Transverse colon (tissue), 4 donors: ENCODE measurements at regions not wholly inside any gene's neighbourhood (a gene's known extent, or its start where the extent isn't known, plus 50 kb on each side); places are given as distances from the start of the nearest gene placed in this dataset.

Experiments used
- DNase-seq: peaks from one replicate; pipeline ENCODE4 v3.0.0-alpha.2; 2019
- H3K27ac ChIP-seq, 4 donors: fragments of 200-600 bp; sonication (generic); 2 replicates each; pipeline ENCODE4 v1.5.1; 2016 to 2018; ENCODE audit warnings: inconsistent platforms in 4 of 4
- H3K27me3 ChIP-seq: fragments of 200-600 bp; sonication (generic); 2 replicates; pipeline ENCODE4 v1.5.1; 2017; ENCODE audit warnings: inconsistent platforms
- H3K36me3 ChIP-seq, 4 donors: fragments of 200-600 bp; sonication (generic); 2 replicates each; pipeline ENCODE4 v1.5.1; 2017 to 2019; ENCODE audit warnings: inconsistent platforms in 4 of 4
- H3K4me1 ChIP-seq, 4 donors: fragments of 200-600 bp; sonication (generic); 2 replicates each; pipeline ENCODE4 v1.5.1; 2017 to 2020; ENCODE audit warnings: inconsistent platforms in 4 of 4
- H3K4me3 ChIP-seq, 4 donors: fragments of 200-600 bp; sonication (generic); 1 replicate in 1 of 4; 2 replicates in 3 of 4; pipeline versions ENCODE4 v1.5.1 to v1.6.1; 2017 to 2019; ENCODE audit warnings: inconsistent platforms in 4 of 4
- H3K9me3 ChIP-seq, 2 donors: fragments of 200-600 bp; sonication (generic); 2 replicates each; pipeline ENCODE4 v1.5.1; 2017 to 2019; ENCODE audit warnings: inconsistent platforms in 2 of 2
- EP300 ChIP-seq: sonication (generic); formaldehyde crosslinking; IDR thresholded peaks from one replicate; pipeline ENCODE4 v1.6.1; 2017; ENCODE audit warnings: antibody characterized with exemption, low read depth
- POLR2A ChIP-seq: fragments of 450-650 bp; IDR thresholded peaks from one replicate; pipeline ENCODE4 v1.6.1; 2016; ENCODE audit warnings: antibody characterized with exemption, mild to moderate bottlenecking, moderate library complexity
- POLR2AphosphoS5 ChIP-seq, 3 donors: sonication (generic); formaldehyde crosslinking; IDR thresholded peaks; one replicate each; pipeline ENCODE4 v1.6.1; 2016; ENCODE audit warnings: antibody characterized with exemption in 3 of 3
- WGBS, 2 donors: methylation state at CpG; one replicate each; pipeline ENCODE4 v1.1.5; 2018; ENCODE audit warnings: low coverage in 1 of 2; 5-methylcytosine and 5-hydroxymethylcytosine counted together
- in situ Hi-C, 4 donors: fragments of 200-750 bp; cut with MboI; loops; one replicate each; pipeline versions ENCODE4 v1.15.0 to v1.15.1; 2017; ENCODE audit warnings: low sequenced_read_pairs in 3 of 4, low pct_ligation_motif_present in 1 of 4, low pct_unique_long_range_greater_than_20kb in 1 of 4
- intact Hi-C: fragments of 100-400 bp; cut with DNase I; formaldehyde crosslinking; loops from one replicate; pipeline ENCODE4 v1.15.1; 2023; ENCODE audit warnings: low total_unique reads
- TF ChIP-seq, protein P1 (sequence below), 5 experiments: fragments of 200-600 bp in 3 of 5; fragments of 450-650 bp in 2 of 5; sonication (generic) in 3 of 5; IDR thresholded peaks; 1 replicate in 2 of 5; 2 replicates in 3 of 5; pipeline ENCODE4 v1.5.1; 2016 to 2017; ENCODE audit warnings: antibody characterized with exemption in 5 of 5, inconsistent platforms in 3 of 5, mild to moderate bottlenecking in 2 of 5, moderate library complexity in 1 of 5

DNA sequence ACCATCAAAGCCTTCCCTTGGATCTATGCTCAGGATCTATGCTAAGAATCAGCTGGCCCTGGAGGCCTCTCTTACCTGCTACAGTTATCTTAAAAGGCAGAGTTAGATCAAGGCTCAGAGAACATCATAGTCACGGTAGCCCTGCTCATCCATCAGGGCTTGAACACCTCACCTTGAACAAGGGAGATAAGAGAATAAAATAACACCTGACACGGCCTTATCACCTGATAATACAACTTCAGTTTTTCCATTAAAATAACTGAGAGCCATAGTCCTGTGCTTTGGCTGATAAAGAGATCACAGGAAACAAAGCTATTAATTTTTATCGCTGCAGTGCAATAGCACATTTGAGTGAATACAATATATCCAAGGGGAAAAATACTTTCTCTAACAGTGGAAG is 85.6 kb upstream of the LPP start:
- no peaks in the 10 kb centered on the region for H3K9me3 ChIP-seq
- no peaks in the 10 kb centered on the region for H3K27me3 ChIP-seq
- H3K4me3 ChIP-seq, result no peak overlapping the region
- no peaks in the 10 kb centered on the region for H3K4me1 ChIP-seq
- 83 to 86% methylated on average over 2 to 3 of the region's 3 CpGs for WGBS, 2 donors
- no peak for DNase-seq
- H3K36me3 ChIP-seq, result no peaks in the 10 kb centered on the region
- H3K27ac ChIP-seq, result no peak overlapping the region
- intact Hi-C loops, result no loop called here
- in situ Hi-C loops, result no loop called here
- TF ChIP-seq POLR2A (no peak), EP300 (no peak), POLR2AphosphoS5 (IDR thresholded peaks at IDR 0.05) (no peak)
- TF ChIP-seq, protein P1, sequence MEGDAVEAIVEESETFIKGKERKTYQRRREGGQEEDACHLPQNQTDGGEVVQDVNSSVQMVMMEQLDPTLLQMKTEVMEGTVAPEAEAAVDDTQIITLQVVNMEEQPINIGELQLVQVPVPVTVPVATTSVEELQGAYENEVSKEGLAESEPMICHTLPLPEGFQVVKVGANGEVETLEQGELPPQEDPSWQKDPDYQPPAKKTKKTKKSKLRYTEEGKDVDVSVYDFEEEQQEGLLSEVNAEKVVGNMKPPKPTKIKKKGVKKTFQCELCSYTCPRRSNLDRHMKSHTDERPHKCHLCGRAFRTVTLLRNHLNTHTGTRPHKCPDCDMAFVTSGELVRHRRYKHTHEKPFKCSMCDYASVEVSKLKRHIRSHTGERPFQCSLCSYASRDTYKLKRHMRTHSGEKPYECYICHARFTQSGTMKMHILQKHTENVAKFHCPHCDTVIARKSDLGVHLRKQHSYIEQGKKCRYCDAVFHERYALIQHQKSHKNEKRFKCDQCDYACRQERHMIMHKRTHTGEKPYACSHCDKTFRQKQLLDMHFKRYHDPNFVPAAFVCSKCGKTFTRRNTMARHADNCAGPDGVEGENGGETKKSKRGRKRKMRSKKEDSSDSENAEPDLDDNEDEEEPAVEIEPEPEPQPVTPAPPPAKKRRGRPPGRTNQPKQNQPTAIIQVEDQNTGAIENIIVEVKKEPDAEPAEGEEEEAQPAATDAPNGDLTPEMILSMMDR (IDR thresholded peaks at IDR 0.05), result no peak

DNA sequence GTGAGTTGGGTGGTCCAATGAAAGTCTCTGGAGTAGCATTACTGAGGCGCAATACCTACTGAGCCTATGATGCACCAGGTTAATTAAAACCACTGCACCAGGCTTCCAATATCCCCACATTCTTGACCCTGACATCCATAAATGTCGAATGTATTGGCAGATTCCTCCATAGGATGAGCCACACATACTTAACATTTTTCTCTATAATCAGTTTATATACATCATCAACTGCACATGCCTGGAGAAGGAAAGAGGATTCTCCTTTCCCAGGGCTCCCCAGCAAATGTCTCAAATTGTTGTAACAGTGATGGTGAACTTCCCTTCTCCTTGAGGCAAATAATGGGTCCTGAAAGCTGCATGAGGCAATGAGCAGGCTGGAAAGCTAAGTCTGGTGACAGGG is 82.3 kb upstream of the LPP start:
- Histone ChIP-seq H3K27me3 (no peaks in the 10 kb centered on the region), H3K4me1 (no peaks in the 10 kb centered on the region), H3K36me3 (no peaks in the 10 kb centered on the region), H3K4me3 (no peak overlapping the region), H3K27ac (no peak overlapping the region), H3K9me3 (no peaks in the 10 kb centered on the region)
- no peak for DNase-seq
- intact Hi-C loops (no loop called here), in situ Hi-C loops (no loop called here)
- 50 to 83% methylated on average over 1 to 2 of the region's 2 CpGs for WGBS, 2 donors
- no peak for TF ChIP-seq EP300
- no peak for TF ChIP-seq POLR2A
- TF ChIP-seq, protein P1 (IDR thresholded peaks at IDR 0.05), result no peak
- TF ChIP-seq POLR2AphosphoS5 (IDR thresholded peaks at IDR 0.05), result no peak

DNA sequence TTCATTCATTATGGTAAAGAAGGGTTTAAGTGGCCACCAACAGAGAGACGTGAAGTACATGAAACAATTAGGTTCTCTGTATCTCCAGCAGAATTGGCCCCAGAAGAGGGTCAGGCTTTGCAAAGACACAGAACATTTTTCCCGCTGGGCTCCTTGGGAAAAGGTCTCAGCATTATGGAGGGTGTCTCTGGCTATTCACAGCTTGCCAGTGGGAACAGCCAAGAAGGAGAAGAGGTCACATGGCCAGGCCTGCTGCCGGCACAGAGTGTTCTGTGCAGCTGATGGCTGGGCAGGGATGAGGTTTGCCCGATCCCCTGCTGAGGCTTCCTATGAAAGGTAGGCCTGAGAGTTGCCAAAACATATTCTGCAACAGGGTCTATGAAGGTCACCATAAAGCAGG is 77.8 kb upstream of the LPP start:
- Histone ChIP-seq H3K9me3 (no peaks in the 10 kb centered on the region), H3K4me1 (no peaks in the 10 kb centered on the region), H3K27ac (no peak overlapping the region), H3K27me3 (no peaks in the 10 kb centered on the region), H3K36me3 (no peaks in the 10 kb centered on the region), H3K4me3 (no peak overlapping the region)
- intact Hi-C loops (no loop called here), in situ Hi-C loops (no loop called here)
- TF ChIP-seq POLR2AphosphoS5 (IDR thresholded peaks at IDR 0.05) (no peak), EP300 (peak; percentile 7), POLR2A (no peak)
- TF ChIP-seq, protein P1 (IDR thresholded peaks at IDR 0.05), result no peak
- no peak for DNase-seq
- WGBS, 2 donors, result 93% methylated on average over 4 of the region's 4 CpGs; no CpG with 5 or more reads in 1 of the 2 donors

GRCh38 chr3:188077160-188077799 is 76.7 kb upstream of the LPP start:
- Histone ChIP-seq H3K9me3 (no peaks in the 10 kb centered on the region), H3K27me3 (no peaks in the 10 kb centered on the region), H3K4me3 (no peak overlapping the region), H3K36me3 (no peaks in the 10 kb centered on the region), H3K27ac (no peak overlapping the region), H3K4me1 (no peaks in the 10 kb centered on the region)
- TF ChIP-seq, protein P1 (IDR thresholded peaks at IDR 0.05), result no peak
- no peak for TF ChIP-seq POLR2A
- peak; percentile 49 for TF ChIP-seq EP300
- peak in 1 of 3 donors; percentile 26 for TF ChIP-seq POLR2AphosphoS5 (IDR thresholded peaks at IDR 0.05)
- in situ Hi-C loops, result no loop called here
- intact Hi-C loops, result no loop called here
- DNase-seq, result no peak
- WGBS, 2 donors, result 86% methylated on average over 4 to 8 of the region's 8 CpGs
